NT2/D1 (cell line): ENCODE measurements at regions not wholly inside any gene's neighbourhood (a gene's known extent, or its start where the extent isn't known, plus 50 kb on each side); places are given as distances from the start of the nearest gene placed in this dataset.

Experiments used
- SUZ12 ChIP-seq: IDR thresholded peaks from 2 replicates; pipeline ENCODE4 v1.6.1; 2011; ENCODE audit not compliant: insufficient read length, insufficient read depth; ENCODE audit errors: extremely low read depth
- YY1 ChIP-seq: IDR thresholded peaks from 2 replicates; pipeline ENCODE4 v1.6.1; 2011; ENCODE audit not compliant: insufficient read length, insufficient read depth
- ZNF274 ChIP-seq: IDR thresholded peaks from 2 replicates; pipeline ENCODE4 v1.6.1; 2011; ENCODE audit warnings: mild to moderate bottlenecking, low read depth, low read length

DNA sequence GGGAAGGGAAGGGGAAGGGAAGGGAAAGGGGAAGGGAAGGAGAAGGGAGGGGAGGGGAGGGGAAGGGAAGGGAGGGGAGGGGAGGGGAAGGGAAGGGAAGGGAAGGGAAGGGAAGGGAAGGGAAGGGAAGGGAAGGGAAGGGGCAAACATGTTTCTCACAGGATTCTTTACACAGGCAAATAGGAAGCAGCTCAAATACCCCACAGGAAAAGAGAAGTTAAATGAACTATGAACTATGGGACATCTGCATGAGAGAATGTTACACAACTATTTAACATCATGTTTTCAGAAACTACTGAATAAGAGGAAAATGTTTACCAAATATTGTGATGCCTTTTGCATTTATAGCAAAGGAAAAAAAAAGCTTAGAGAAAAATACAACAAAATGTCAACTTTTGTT, 125.4 kb upstream of the SLC30A5 start:
- TF ChIP-seq YY1 (no peak), ZNF274 (no peak), SUZ12 (no peak)
